SK-MEL-5 (cell line): ENCODE measurements at regions not wholly inside any gene's neighbourhood (a gene's known extent, or its start where the extent isn't known, plus 50 kb on each side); places are given as distances from the start of the nearest gene placed in this dataset.
"Not testable (repeated sequence)": the region's sequence is repeated elsewhere in the genome, so short reads cannot be mapped to it uniquely, and the experiment has no call there.

ENCODE experiments used
- DNase-seq: peaks from one replicate; pipeline ENCODE4 v3.0.0-alpha.2; 2016; ENCODE audit warnings: low read depth, low spot score
- in situ Hi-C: cut with HindIII; loops from 2 replicates; pipeline ENCODE4 v1.10.0; 2016; ENCODE audit warnings: low sequenced_read_pairs, high pct_unique_total_duplicates, low pct_unique_long_range_greater_than_20kb

GRCh38 chr12:72978999-72979398, 706.8 kb downstream of the TRHDE start:
- DNase-seq: no peak
- in situ Hi-C loops: no loop called here

GRCh38 chr12:72982356-72982755, 710.2 kb downstream of the TRHDE start:
- in situ Hi-C loops: no loop called here
- DNase-seq: no peak

GRCh38 chr12:72986963-72987362, 714.8 kb downstream of the TRHDE start:
- no peak for DNase-seq
- in situ Hi-C loops: no loop called here

- in situ Hi-C loops: no loop called here
- no peak for DNase-seq
These were observed 717.3 kb downstream of the TRHDE start for GRCh38 chr12:72989458-72989947.

GRCh38 chr12:72995029-72995428, 722.9 kb downstream of the TRHDE start:
- DNase-seq, in situ Hi-C loops: not testable (repeated sequence)

- DNase-seq: no peak
- in situ Hi-C loops: no loop called here
These were observed 723.4 kb downstream of the TRHDE start for GRCh38 chr12:72995616-72996015.

GRCh38 chr12:73001806-73002205, 729.6 kb downstream of the TRHDE start:
- in situ Hi-C loops, DNase-seq: not testable (repeated sequence)

GRCh38 chr12:73002504-73002903, 730.3 kb downstream of the TRHDE start:
- DNase-seq, in situ Hi-C loops: not testable (repeated sequence)

- in situ Hi-C loops, DNase-seq: not testable (repeated sequence)
These were observed 737.1 kb downstream of the TRHDE start for GRCh38 chr12:73009138-73009834.

GRCh38 chr12:73017981-73018380, 745.8 kb downstream of the TRHDE start:
- in situ Hi-C loops: no loop called here

GRCh38 chr12:73053893-73054292, 781.7 kb downstream of the TRHDE start:
- no peak for DNase-seq
- in situ Hi-C loops: no loop called here

More at GRCh38 chr12:73017981-73018380, 745.8 kb downstream of the TRHDE start:
- no peak for DNase-seq

GRCh38 chr12:73057428-73057827, 785.3 kb downstream of the TRHDE start:
- in situ Hi-C loops: no loop called here
- DNase-seq: peak; percentile 39

GRCh38 chr12:73065913-73066312, 793.7 kb downstream of the TRHDE start:
- in situ Hi-C loops: no loop called here
- DNase-seq: no peak

GRCh38 chr12:73067616-73068015, 795.4 kb downstream of the TRHDE start:
- in situ Hi-C loops: no loop called here
- no peak for DNase-seq

GRCh38 chr12:73072214-73072613, 800.0 kb downstream of the TRHDE start:
- DNase-seq: no peak
- in situ Hi-C loops: no loop called here

- in situ Hi-C loops: no loop called here
- DNase-seq: no peak
These were observed 804.6 kb downstream of the TRHDE start for GRCh38 chr12:73076760-73077159.

GRCh38 chr12:73083736-73084135, 811.6 kb downstream of the TRHDE start:
- in situ Hi-C loops: no loop called here
- no peak for DNase-seq

- DNase-seq: no peak
- in situ Hi-C loops: no loop called here
These were observed 834.1 kb downstream of the TRHDE start for GRCh38 chr12:73106296-73106695.

GRCh38 chr12:73106896-73107295, 834.7 kb downstream of the TRHDE start:
- no peak for DNase-seq
- in situ Hi-C loops: no loop called here
